HG03066 (cell line): ENCODE measurements at regions not wholly inside any gene's neighbourhood (a gene's known extent, or its start where the extent isn't known, plus 50 kb on each side); places are given as distances from the start of the nearest gene placed in this dataset.
"Not testable (repeated sequence)": the region's sequence is repeated elsewhere in the genome, so short reads cannot be mapped to it uniquely, and the experiment has no call there.

Experiments
- ATAC-seq: cut with Tn5 transposase; IDR thresholded peaks from one replicate; pipeline ENCODE4 v1.9.1; 2021; ENCODE audit warnings: low read depth; ENCODE audit not compliant: unreplicated experiment

GRCh38 chr4:116702949-116703348, 382.4 kb downstream of the TRAM1L1 start:
- no peak for ATAC-seq

GRCh38 chr4:116688536-116688935, 396.8 kb downstream of the TRAM1L1 start:
- no peak for ATAC-seq

GRCh38 chr4:116668190-116668589, 417.2 kb downstream of the TRAM1L1 start:
- ATAC-seq = no peak

- no peak for ATAC-seq
Measured at GRCh38 chr4:116665716-116666115, 419.7 kb downstream of the TRAM1L1 start.

- no peak for ATAC-seq
Measured at GRCh38 chr4:116664198-116664597, 421.2 kb downstream of the TRAM1L1 start.

- ATAC-seq = no peak
Measured at GRCh38 chr4:116639070-116639577, 446.3 kb downstream of the TRAM1L1 start.

- no peak for ATAC-seq
Measured at GRCh38 chr4:116638592-116638991, 446.8 kb downstream of the TRAM1L1 start.

- peak; percentile 97 for ATAC-seq
Measured at GRCh38 chr4:116636917-116637316, 448.5 kb downstream of the TRAM1L1 start.

GRCh38 chr4:116632269-116632668, 453.1 kb downstream of the TRAM1L1 start:
- no peak for ATAC-seq

- ATAC-seq = no peak
Measured at GRCh38 chr4:116628598-116628997, 456.8 kb downstream of the TRAM1L1 start.

GRCh38 chr4:116627545-116627944, 457.8 kb downstream of the TRAM1L1 start:
- ATAC-seq = no peak

GRCh38 chr4:116619508-116619907, 465.9 kb downstream of the TRAM1L1 start:
- ATAC-seq = not testable (repeated sequence)

GRCh38 chr4:116618638-116619037, 466.7 kb downstream of the TRAM1L1 start:
- no peak for ATAC-seq

- no peak for ATAC-seq
Measured at GRCh38 chr4:116603096-116603495, 482.3 kb downstream of the TRAM1L1 start.

GRCh38 chr4:116599859-116600258, 485.5 kb downstream of the TRAM1L1 start:
- no peak for ATAC-seq

- no peak for ATAC-seq
Measured at GRCh38 chr4:116598980-116599789, 486.2 kb downstream of the TRAM1L1 start.

- ATAC-seq = no peak
Measured at GRCh38 chr4:116598155-116598979, 487.0 kb downstream of the TRAM1L1 start.

- no peak for ATAC-seq
Measured at GRCh38 chr4:116590648-116591047, 494.7 kb downstream of the TRAM1L1 start.

- ATAC-seq = no peak
Measured at GRCh38 chr4:116588783-116589182, 496.6 kb downstream of the TRAM1L1 start.

GRCh38 chr4:116585246-116585645, 500.1 kb downstream of the TRAM1L1 start:
- no peak for ATAC-seq

- no peak for ATAC-seq
Measured at GRCh38 chr4:116577321-116577720, 508.1 kb downstream of the TRAM1L1 start.
